RWPE2 (cell line): ENCODE measurements at regions not wholly inside any gene's neighbourhood (a gene's known extent, or its start where the extent isn't known, plus 50 kb on each side); places are given as distances from the start of the nearest gene placed in this dataset.

Experiments
- ATAC-seq: fragments of 200-7000 bp; cut with Tn5 transposase; 3 replicates; pipeline ENCODE4 v1.9.1; 2021; ENCODE audit warnings: low read depth
- DNase-seq: peaks from one replicate; pipeline ENCODE4 v3.0.0-alpha.2; 2020; ENCODE audit warnings: low spot score
- H3K27ac ChIP-seq: fragments of 450-650 bp; 2 replicates; pipeline ENCODE4 v1.5.1; 2017; ENCODE audit warnings: mild to moderate bottlenecking; ENCODE audit not compliant: poor library complexity, severe bottlenecking
- H3K27me3 ChIP-seq: fragments of 250-450 bp; sonication (Bioruptor Pico); 2 replicates; pipeline ENCODE4 v1.5.1; 2021; ENCODE audit warnings: mild to moderate bottlenecking, moderate library complexity; ENCODE audit not compliant: insufficient read depth, poor library complexity, severe bottlenecking
- H3K36me3 ChIP-seq: fragments of 250-450 bp; sonication (Bioruptor Pico); 2 replicates; pipeline ENCODE4 v1.5.1; 2020; ENCODE audit warnings: low read depth, mild to moderate bottlenecking, moderate library complexity
- H3K4me1 ChIP-seq: fragments of 250-450 bp; sonication (Bioruptor Pico); 2 replicates; pipeline ENCODE4 v1.5.1; 2021; ENCODE audit warnings: mild to moderate bottlenecking, moderate library complexity; ENCODE audit not compliant: insufficient read depth, poor library complexity, severe bottlenecking
- H3K4me3 ChIP-seq: fragments of 250-450 bp; sonication (Bioruptor Pico); 2 replicates; pipeline ENCODE4 v1.5.1; 2021; ENCODE audit warnings: mild to moderate bottlenecking, moderate library complexity; ENCODE audit not compliant: severe bottlenecking
- H3K9me3 ChIP-seq: fragments of 250-450 bp; sonication (Bioruptor Pico); 2 replicates; pipeline ENCODE4 v1.5.1; 2021; ENCODE audit warnings: mild to moderate bottlenecking, moderate library complexity; ENCODE audit not compliant: severe bottlenecking
- CTCF ChIP-seq: fragments of 450-650 bp; IDR thresholded peaks from one replicate; pipeline ENCODE4 v1.5.1; 2017; ENCODE audit warnings: mild to moderate bottlenecking, moderate library complexity; ENCODE audit not compliant: poor library complexity, severe bottlenecking

GRCh38 chr9:737400-738120 lies 103.9 kb upstream of the DMRT1 start:
- Histone ChIP-seq H3K27ac (peak overlapping the region; percentile 88), H3K9me3 (no peaks in the 10 kb centered on the region), H3K27me3 (no peaks in the 10 kb centered on the region), H3K4me1 (peaks cover 20% of the 10 kb centered on the region), H3K4me3 (no peak overlapping the region), H3K36me3 (peaks cover 93% of the 10 kb centered on the region)
- TF ChIP-seq CTCF: no peak
- no peak for DNase-seq
- no peak for ATAC-seq

GRCh38 chr9:738209-738915 lies 103.1 kb upstream of the DMRT1 start:
- ATAC-seq (peak; percentile 96), DNase-seq (no peak)
- Histone ChIP-seq H3K4me3 (no peak overlapping the region), H3K27ac (peak overlapping the region; percentile 88), H3K9me3 (no peaks in the 10 kb centered on the region), H3K4me1 (peaks cover 20% of the 10 kb centered on the region), H3K36me3 (peaks cover 93% of the 10 kb centered on the region), H3K27me3 (no peaks in the 10 kb centered on the region)
- TF ChIP-seq CTCF: no peak

GRCh38 chr9:739362-739761 lies 102.1 kb upstream of the DMRT1 start:
- no peak for DNase-seq
- H3K4me1 ChIP-seq: peaks cover 20% of the 10 kb centered on the region
- no peak overlapping the region for H3K4me3 ChIP-seq
- H3K27me3 ChIP-seq: no peaks in the 10 kb centered on the region
- peak overlapping the region; percentile 88 for H3K27ac ChIP-seq
- no peak for ATAC-seq
- no peak for TF ChIP-seq CTCF
- peaks cover 96% of the 10 kb centered on the region for H3K36me3 ChIP-seq
- H3K9me3 ChIP-seq: no peaks in the 10 kb centered on the region

GRCh38 chr9:740221-740620 lies 101.3 kb upstream of the DMRT1 start:
- no peak overlapping the region for H3K4me3 ChIP-seq
- DNase-seq: no peak
- TF ChIP-seq CTCF: no peak
- peaks cover 20% of the 10 kb centered on the region for H3K4me1 ChIP-seq
- peaks cover 96% of the 10 kb centered on the region for H3K36me3 ChIP-seq
- H3K9me3 ChIP-seq: no peaks in the 10 kb centered on the region
- ATAC-seq: no peak
- H3K27me3 ChIP-seq: no peaks in the 10 kb centered on the region
- no peak overlapping the region for H3K27ac ChIP-seq

GRCh38 chr9:742104-742503 lies 99.4 kb upstream of the DMRT1 start:
- peaks cover 87% of the 10 kb centered on the region for H3K36me3 ChIP-seq
- TF ChIP-seq CTCF: no peak
- H3K4me1 ChIP-seq: peaks cover 20% of the 10 kb centered on the region
- no peaks in the 10 kb centered on the region for H3K9me3 ChIP-seq
- ATAC-seq (no peak), DNase-seq (no peak)
- no peak overlapping the region for H3K27ac ChIP-seq
- H3K27me3 ChIP-seq: no peaks in the 10 kb centered on the region
- no peak overlapping the region for H3K4me3 ChIP-seq
